Parathyroid adenoma (tissue), 2 donors: ENCODE measurements at regions not wholly inside any gene's neighbourhood (a gene's known extent, or its start where the extent isn't known, plus 50 kb on each side); places are given as distances from the start of the nearest gene placed in this dataset.
"Not testable (repeated sequence)": the region's sequence is repeated elsewhere in the genome, so short reads cannot be mapped to it uniquely, and the experiment has no call there.

Experiments
- H2AFZ ChIP-seq: fragments of 300-600 bp; sonication (generic); one replicate; pipeline ENCODE4 v1.7.0; 2017; ENCODE audit warnings: antibody characterized with exemption, mild to moderate bottlenecking
- H3K27ac ChIP-seq: fragments of 300-600 bp; sonication (generic); one replicate; pipeline ENCODE4 v1.7.0; 2017
- H3K27me3 ChIP-seq: fragments of 300-600 bp; sonication (generic); one replicate; pipeline ENCODE4 v1.7.0; 2017; ENCODE audit warnings: low read length; ENCODE audit not compliant: control insufficient read depth, insufficient read depth
- H3K36me3 ChIP-seq: fragments of 300-600 bp; sonication (generic); one replicate; pipeline ENCODE4 v1.7.0; 2017; ENCODE audit warnings: low read length; ENCODE audit not compliant: control insufficient read depth, insufficient read depth
- H3K4me1 ChIP-seq: fragments of 300-600 bp; sonication (generic); one replicate; pipeline ENCODE4 v1.7.0; 2017; ENCODE audit warnings: control low read depth
- H3K4me2 ChIP-seq: fragments of 300-600 bp; sonication (generic); one replicate; pipeline ENCODE4 v1.7.0; 2017; ENCODE audit warnings: low read length
- H3K4me3 ChIP-seq: fragments of 300-600 bp; sonication (generic); one replicate; pipeline ENCODE4 v1.7.0; 2017; ENCODE audit warnings: low read depth, low read length
- H3K79me2 ChIP-seq: fragments of 300-600 bp; sonication (generic); one replicate; pipeline ENCODE4 v1.7.0; 2017; ENCODE audit warnings: control low read depth
- H3K9ac ChIP-seq: fragments of 300-600 bp; sonication (generic); one replicate; pipeline ENCODE4 v1.7.0; 2017; ENCODE audit warnings: mild to moderate bottlenecking
- H3K9me3 ChIP-seq: fragments of 300-600 bp; sonication (generic); one replicate; pipeline ENCODE4 v1.7.0; 2017; ENCODE audit warnings: low read length; ENCODE audit not compliant: control insufficient read depth
- CTCF ChIP-seq: fragments of 300-600 bp; sonication (generic); IDR thresholded peaks from one replicate; pipeline ENCODE4 v1.7.0; 2017; ENCODE audit warnings: antibody characterized with exemption, mild to moderate bottlenecking
- donor health status: primary hyperparathyroidism.

- no peak overlapping the region for H3K9ac ChIP-seq
- H3K79me2 ChIP-seq = no peaks in the 10 kb centered on the region
- H3K36me3 ChIP-seq = no peaks in the 10 kb centered on the region
- no peak overlapping the region for H3K27ac ChIP-seq
- no peaks in the 10 kb centered on the region for H3K9me3 ChIP-seq
- H3K4me3 ChIP-seq = no peak overlapping the region
- no peaks in the 10 kb centered on the region for H3K4me1 ChIP-seq
- no peak overlapping the region for H2AFZ ChIP-seq
- no peak for TF ChIP-seq CTCF
- no peaks in the 10 kb centered on the region for H3K27me3 ChIP-seq
- no peak overlapping the region for H3K4me2 ChIP-seq
These were observed 350.3 kb upstream of the POT1 start for GRCh38 chr7:125279961-125280360.

- no peak overlapping the region for H3K9ac ChIP-seq
- H3K27ac ChIP-seq = no peak overlapping the region
- no peaks in the 10 kb centered on the region for H3K27me3 ChIP-seq
- H3K4me2 ChIP-seq = no peak overlapping the region
- H3K9me3 ChIP-seq = no peaks in the 10 kb centered on the region
- TF ChIP-seq CTCF = no peak
- no peak overlapping the region for H2AFZ ChIP-seq
- H3K4me3 ChIP-seq = no peak overlapping the region
- no peaks in the 10 kb centered on the region for H3K79me2 ChIP-seq
- H3K36me3 ChIP-seq = no peaks in the 10 kb centered on the region
- no peaks in the 10 kb centered on the region for H3K4me1 ChIP-seq
These were observed 348.7 kb upstream of the POT1 start for GRCh38 chr7:125278318-125278717.

- H3K9ac ChIP-seq, H2AFZ ChIP-seq, H3K27me3 ChIP-seq, H3K4me3 ChIP-seq, H3K79me2 ChIP-seq, H3K36me3 ChIP-seq, H3K4me2 ChIP-seq, H3K9me3 ChIP-seq, H3K4me1 ChIP-seq, H3K27ac ChIP-seq: not testable (repeated sequence)
These were observed 345.1 kb upstream of the POT1 start for GRCh38 chr7:125274742-125275141.

GRCh38 chr7:125264174-125264856 is 334.7 kb upstream of the POT1 start:
- not testable (repeated sequence) for H3K4me2 ChIP-seq, H3K4me3 ChIP-seq, H3K9me3 ChIP-seq, H3K9ac ChIP-seq, H3K27ac ChIP-seq, H2AFZ ChIP-seq, H3K4me1 ChIP-seq, H3K36me3 ChIP-seq, H3K27me3 ChIP-seq, H3K79me2 ChIP-seq

- not testable (repeated sequence) for H3K27ac ChIP-seq, H3K9me3 ChIP-seq, H3K4me2 ChIP-seq, H3K79me2 ChIP-seq, H3K36me3 ChIP-seq, H3K4me3 ChIP-seq, H3K9ac ChIP-seq, H3K27me3 ChIP-seq, H2AFZ ChIP-seq, H3K4me1 ChIP-seq
These were observed 329.3 kb upstream of the POT1 start for GRCh38 chr7:125258876-125259417.

GRCh38 chr7:125257617-125258016 is 328.0 kb upstream of the POT1 start:
- no peaks in the 10 kb centered on the region for H3K9me3 ChIP-seq
- no peak overlapping the region for H3K4me2 ChIP-seq
- H3K79me2 ChIP-seq = no peaks in the 10 kb centered on the region
- no peak overlapping the region for H3K27ac ChIP-seq
- H3K36me3 ChIP-seq = no peaks in the 10 kb centered on the region
- no peak overlapping the region for H2AFZ ChIP-seq
- no peak overlapping the region for H3K9ac ChIP-seq
- no peaks in the 10 kb centered on the region for H3K27me3 ChIP-seq
- H3K4me1 ChIP-seq = no peaks in the 10 kb centered on the region
- TF ChIP-seq CTCF = no peak
- no peak overlapping the region for H3K4me3 ChIP-seq
